GM04504 (cell line): ENCODE measurements at regions not wholly inside any gene's neighbourhood (a gene's known extent, or its start where the extent isn't known, plus 50 kb on each side); places are given as distances from the start of the nearest gene placed in this dataset.
"Not testable (repeated sequence)": the region's sequence is repeated elsewhere in the genome, so short reads cannot be mapped to it uniquely, and the experiment has no call there.

Experiments
- DNase-seq: peaks from one replicate; pipeline ENCODE4 v3.0.0-alpha.2; 2012; ENCODE audit warnings: low read depth

- no peak for DNase-seq
These were observed 199.2 kb downstream of the TM9SF2 start for GRCh38 chr13:99700468-99700867.

DNA sequence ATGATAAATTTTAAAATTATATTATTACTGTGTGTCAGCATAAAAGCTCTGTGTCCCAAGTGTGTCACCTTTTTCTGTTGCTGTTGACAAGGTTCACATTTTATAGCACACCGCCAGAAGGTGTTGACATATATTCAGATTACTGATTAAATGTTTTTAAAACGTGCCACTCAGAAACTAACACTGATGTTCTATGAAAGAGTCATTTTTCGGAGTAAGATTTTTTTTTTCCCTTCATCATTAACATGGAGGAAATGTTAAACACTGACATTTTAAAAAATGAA is 197.5 kb downstream of the TM9SF2 start:
- DNase-seq = no peak

DNA sequence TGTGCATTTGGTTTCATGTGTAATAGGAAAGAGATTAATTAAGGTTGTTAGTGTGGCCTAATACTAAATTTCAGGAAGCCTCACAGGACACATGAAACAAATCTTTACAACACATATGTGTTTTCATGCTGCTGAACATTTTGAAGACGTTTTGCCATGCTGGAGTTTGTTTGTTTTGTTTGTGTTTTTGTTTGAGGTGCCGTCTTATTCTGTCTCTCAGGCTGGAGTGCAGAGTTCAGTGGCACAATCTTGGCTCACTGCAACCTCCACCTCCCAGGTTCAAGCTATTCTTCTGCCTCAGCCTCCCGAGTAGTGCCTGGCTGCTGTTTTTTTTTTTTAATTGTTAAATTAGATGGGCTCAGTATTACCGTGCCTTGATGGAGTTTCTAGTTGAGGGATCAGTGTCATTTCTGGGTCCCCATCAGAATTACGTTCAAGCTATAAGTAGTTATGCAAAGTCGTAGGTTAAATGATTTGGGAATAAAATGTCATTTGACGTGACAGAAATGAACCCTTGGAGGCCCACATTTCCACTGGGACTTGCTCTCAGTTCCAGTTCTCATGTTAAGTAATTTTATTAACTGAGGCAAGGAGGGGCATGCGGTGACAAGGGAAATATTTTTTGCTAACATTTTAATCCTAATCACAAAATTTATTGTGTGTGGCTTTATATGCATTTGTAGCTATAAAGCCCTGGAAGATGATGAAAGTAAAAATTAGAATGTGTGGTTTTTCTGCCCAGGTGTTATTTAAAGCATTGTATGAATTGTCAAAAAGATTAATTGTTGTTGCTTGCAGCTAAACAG is 196.9 kb downstream of the TM9SF2 start:
- no peak for DNase-seq

DNA sequence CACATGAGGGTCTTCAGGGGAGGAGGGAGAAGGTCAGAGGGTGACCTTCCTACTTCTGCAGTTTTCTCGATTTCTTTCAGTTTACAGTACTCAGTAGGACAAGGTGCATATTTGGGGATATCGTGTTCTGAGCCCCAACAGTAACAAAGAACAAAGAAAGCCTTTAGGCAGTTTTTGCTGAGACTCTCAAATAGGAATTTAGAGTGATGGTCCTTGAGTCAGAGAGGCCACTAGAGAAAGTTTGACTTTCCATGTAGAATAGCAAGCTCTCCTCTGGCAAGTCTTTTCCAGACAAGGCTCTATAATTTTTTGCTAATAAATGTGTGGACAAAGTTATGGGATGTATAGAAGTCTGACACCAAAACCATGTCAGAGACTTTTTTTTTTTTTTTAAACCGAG is 194.6 kb downstream of the TM9SF2 start:
- DNase-seq = no peak

DNA sequence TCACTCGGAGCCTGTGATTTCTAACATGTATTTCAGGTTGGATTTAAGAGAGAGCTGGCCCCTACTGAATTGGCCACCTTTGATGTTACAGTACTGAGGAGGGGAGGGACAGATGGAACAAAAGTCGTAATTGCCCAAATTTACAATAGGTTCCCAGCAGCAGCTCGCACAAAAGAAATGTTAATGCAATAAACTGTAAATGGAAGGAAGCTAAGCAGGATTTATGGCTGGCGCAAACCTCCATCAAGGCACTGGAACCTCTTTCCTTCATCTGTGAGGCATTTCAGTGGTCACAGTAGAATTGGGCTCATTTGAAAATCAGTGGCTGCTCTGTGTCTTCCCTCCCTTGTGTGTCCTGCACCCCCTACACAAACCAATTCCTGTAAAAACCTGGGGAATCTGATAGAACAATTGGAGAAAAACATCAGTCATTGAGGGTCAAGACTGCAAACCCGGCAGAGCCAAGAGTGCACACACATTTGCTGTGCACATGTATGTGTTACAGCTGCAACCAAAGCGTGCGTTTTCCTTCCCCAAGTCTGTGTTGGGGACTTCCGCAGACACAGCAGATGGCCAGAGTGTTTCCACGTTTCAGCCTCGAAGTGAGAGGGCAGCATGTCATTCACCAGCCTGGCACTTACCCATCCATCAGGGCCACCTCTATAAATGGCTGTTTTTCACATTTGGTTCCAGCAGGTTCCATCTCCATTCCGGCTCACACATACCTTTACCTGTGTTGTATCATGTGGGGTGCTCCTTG is 192.8 kb downstream of the TM9SF2 start:
- no peak for DNase-seq

GRCh38 chr13:99693351-99693750 is 192.1 kb downstream of the TM9SF2 start:
- no peak for DNase-seq

DNA sequence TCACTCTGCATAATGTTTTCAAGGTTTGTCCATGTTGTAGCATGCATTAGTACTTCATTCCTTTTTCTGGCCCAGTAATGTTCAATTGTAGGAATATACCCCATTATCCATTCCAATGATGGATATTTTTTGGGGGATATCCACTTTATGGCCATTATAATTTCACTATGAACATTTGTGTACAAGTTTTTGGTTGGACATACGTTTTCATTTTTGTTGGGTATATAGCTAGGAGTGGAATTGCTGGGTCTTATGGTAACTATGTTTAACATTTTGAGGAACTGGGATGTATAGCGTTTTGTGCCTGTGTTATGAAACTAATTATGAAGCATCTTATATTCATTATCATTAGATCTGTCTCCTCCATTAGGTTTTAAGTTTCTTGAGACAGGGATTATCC is 191.6 kb downstream of the TM9SF2 start:
- no peak for DNase-seq

- no peak for DNase-seq
These were observed 190.3 kb downstream of the TM9SF2 start for GRCh38 chr13:99691552-99691951.

GRCh38 chr13:99690426-99691174 is 189.3 kb downstream of the TM9SF2 start:
- DNase-seq = no peak

GRCh38 chr13:99689955-99690354 is 188.7 kb downstream of the TM9SF2 start:
- DNase-seq = no peak

DNA sequence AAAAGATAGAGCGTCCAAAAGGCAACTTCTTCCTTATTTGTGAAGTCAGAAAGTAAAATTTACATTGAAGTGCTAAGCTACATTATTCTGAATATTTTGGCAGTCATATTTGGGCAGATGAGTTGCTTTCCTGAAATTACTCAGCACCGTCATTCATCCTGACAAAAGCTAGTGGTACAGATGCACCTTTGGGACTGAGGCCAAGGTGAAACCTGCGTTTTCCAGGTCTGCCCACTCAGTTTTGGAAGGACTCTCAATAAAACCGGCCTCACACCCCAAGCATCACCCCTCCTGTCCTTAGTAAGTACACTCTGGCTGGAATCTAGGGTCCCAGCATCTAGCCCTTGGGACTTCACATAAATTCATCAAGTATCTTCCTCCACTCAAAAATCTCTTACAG is 187.5 kb downstream of the TM9SF2 start:
- no peak for DNase-seq

DNA sequence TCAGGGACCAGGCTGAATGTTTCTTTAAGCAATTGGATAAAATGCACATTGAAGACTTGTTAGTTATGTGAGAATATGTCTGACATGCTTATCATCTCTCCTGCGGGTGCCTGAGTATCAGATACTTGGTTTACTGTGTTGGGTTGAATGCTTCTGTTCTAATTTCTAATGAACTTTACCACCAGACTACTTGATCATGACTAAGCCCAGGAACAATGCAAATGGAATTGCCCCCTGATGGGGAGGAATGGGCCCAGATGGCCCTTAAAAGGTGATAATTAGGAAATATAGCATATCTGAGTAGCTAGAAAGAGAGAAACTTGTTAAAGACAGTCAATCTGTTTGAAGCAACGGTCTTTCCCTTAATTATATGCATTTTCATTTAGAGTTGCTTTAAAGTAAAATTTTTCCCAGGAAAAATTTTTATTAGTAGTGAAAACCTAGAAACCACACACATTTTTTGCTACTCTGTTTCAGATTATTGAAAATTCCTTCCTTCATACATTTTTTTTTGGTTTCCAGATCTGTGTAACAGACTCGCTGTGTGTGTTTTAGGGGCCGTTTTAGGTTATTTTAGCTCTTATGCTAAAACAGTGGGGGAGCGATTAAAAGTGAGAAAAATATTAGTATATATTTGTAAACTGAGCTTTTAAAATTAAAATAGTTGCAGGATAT is 186.6 kb downstream of the TM9SF2 start:
- DNase-seq = no peak

GRCh38 chr13:99686944-99687411 is 185.7 kb downstream of the TM9SF2 start:
- no peak for DNase-seq

- DNase-seq = no peak
These were observed 184.9 kb downstream of the TM9SF2 start for GRCh38 chr13:99686157-99686572.

GRCh38 chr13:99681695-99682094 is 180.4 kb downstream of the TM9SF2 start:
- no peak for DNase-seq

GRCh38 chr13:99677116-99677951 is 176.1 kb downstream of the TM9SF2 start:
- DNase-seq = no peak

GRCh38 chr13:99671746-99672145 is 170.5 kb downstream of the TM9SF2 start:
- DNase-seq = no peak

DNA sequence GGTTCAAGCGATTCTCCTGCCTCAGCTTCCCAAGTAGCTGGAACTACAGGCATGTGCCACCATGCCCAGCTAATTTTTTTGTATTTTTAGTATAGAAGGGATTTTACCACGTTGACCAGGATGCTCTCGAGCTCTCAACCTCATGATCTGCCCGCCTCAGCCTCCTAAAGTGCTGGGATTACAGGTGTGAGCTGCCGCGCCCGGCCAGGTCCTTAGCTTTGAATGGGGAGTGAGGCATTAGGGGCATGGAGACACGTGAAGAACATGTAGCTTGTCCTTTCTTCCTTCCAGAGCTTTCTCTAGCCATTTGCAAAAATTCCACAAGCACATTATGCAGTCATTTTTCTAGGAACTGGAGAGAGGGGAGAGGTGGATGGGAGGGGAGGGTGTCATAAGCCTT is 167.8 kb downstream of the TM9SF2 start:
- DNase-seq = not testable (repeated sequence)

DNA sequence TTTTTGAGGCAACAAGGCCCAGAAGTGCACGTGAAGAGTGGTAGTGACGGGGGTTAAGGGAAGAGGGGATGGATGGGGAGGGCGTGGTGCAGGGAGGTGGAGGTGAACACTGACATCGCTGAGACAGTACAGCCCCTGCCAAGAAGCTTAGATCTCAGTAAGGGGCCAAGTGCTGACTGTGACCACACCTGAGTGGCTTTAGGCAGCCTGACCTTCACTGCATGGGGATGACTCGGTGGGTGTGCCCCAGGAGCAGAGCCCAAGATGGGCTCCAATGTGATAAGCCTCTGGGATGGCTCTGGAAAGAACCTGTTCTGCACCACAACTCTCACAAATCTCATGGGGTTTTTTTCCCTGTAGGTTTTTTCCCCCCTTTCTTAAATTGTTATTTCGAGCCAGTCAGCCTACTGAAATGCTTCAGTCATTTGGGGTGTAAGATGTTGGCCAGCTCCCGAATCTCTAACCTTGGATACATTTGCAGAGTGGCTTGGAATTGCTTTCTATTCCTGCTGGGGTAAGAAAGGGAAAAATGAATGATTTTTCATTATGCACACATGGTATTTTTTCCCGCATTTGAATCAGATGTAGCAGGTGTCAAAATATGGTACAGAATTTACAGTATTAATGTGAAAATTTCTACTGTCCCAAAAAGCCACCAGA is 165.0 kb downstream of the TM9SF2 start:
- no peak for DNase-seq

- DNase-seq = no peak
These were observed 164.4 kb downstream of the TM9SF2 start for GRCh38 chr13:99665711-99666110.

DNA sequence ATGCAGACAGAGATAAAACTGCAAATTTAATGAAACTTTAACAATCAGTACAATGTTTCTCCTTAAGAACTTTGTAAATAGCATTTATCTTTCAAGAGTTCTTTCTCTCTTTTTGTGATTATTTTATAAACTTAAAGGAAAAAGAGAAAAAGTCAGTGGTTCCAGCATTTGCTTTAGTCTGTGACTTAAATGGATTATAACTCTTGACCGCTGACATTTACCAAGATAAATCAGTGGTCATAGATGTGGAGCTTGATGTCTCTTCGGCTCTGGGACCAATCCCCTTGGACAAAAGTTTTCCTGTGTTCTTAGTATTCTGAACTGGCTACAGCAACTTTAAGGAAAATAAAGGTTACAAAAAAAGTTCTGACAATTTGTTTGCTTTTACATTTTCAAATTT is 162.6 kb downstream of the TM9SF2 start:
- no peak for DNase-seq
